ENCODE measurements at regions not wholly inside any gene's neighbourhood (a gene's known extent, or its start where the extent isn't known, plus 50 kb on each side); places are given as distances from the start of the nearest gene placed in this dataset.

DNA sequence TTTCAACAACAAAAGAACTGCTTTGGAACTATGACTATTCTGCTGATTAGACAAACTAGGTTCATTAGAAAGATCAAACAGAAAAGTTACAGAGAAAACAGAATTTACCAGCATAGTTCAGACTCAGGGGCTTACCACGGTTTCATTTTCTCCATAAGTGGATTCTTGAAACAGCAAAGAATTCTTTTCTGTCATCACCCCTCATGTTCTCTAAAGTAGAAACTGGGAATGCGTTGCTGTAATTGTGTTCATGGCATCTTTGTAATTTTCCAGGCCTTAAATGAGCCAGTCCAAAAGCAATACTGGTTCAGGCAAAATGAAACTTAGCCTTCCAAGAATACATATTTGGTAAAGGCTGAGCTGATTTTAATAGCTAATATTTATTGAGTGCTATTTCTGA lies 287.8 kb downstream of the CHL1 start:
- Mint-ChIP-seq H3K27ac (no peak overlapping the region), H3K4me1 (no peaks in the 10 kb centered on the region), H3K36me3 (ENCODE audit: low read depth) (no peaks in the 10 kb centered on the region), H3K4me3 (no peak overlapping the region), H3K27me3 (ENCODE audit: insufficient read depth) (peaks cover 7% of the 10 kb centered on the region), H3K9me3 (peaks cover under 1% of the 10 kb centered on the region)
- 50 to 55% methylated on average over 1 to 2 of the region's 2 CpGs for WGBS, 2 experiments (ENCODE audit: insufficient coverage in 1 of 2, insufficient read length in 1 of 2)
- TF ChIP-seq, protein P1, sequence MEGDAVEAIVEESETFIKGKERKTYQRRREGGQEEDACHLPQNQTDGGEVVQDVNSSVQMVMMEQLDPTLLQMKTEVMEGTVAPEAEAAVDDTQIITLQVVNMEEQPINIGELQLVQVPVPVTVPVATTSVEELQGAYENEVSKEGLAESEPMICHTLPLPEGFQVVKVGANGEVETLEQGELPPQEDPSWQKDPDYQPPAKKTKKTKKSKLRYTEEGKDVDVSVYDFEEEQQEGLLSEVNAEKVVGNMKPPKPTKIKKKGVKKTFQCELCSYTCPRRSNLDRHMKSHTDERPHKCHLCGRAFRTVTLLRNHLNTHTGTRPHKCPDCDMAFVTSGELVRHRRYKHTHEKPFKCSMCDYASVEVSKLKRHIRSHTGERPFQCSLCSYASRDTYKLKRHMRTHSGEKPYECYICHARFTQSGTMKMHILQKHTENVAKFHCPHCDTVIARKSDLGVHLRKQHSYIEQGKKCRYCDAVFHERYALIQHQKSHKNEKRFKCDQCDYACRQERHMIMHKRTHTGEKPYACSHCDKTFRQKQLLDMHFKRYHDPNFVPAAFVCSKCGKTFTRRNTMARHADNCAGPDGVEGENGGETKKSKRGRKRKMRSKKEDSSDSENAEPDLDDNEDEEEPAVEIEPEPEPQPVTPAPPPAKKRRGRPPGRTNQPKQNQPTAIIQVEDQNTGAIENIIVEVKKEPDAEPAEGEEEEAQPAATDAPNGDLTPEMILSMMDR (conservative IDR thresholded peaks at IDR 0.05) = no peak
- Histone ChIP-seq H3K36me3 (ENCODE audit: control insufficient read depth, insufficient read depth, low read length) (no peaks in the 10 kb centered on the region), H3K4me1 (ENCODE audit: control insufficient read depth, insufficient read depth, low read length) (no peaks in the 10 kb centered on the region), H3K9ac (ENCODE audit: extremely low read depth, low read length, poor library complexity, severe bottlenecking) (no peak overlapping the region), H3K9me3 (ENCODE audit: control insufficient read depth, low read length) (peaks cover 59% of the 10 kb centered on the region), H3K4me3 (ENCODE audit: low read length) (no peak overlapping the region), H3K27ac (ENCODE audit: low read depth, low read length) (no peak overlapping the region), H3K27me3 (ENCODE audit: control insufficient read depth, insufficient read depth, low read length, poor library complexity, severe bottlenecking) (no peaks in the 10 kb centered on the region)
- no peak for DNase-seq

DNA sequence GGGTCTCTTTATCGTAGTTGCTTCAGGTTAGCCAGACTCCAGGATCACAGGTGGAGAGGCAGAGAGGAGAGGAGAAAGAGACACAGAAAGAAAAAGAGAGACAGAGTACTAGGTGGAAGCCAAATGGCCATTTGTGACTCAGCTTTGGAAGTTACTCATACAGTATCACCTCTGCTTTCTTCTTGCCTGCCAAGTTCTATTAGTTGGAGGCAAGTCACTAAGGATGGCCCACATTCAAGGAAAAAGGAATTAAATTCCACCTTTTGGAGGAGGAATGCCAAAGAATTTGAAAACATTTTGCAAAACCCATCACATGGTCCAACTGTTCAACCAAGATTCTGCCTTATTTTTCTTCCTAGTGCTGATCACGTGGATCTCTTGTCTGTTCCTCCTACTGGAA lies 291.1 kb downstream of the CHL1 start:
- peaks cover 4% of the 10 kb centered on the region for H3K27me3 Mint-ChIP-seq (ENCODE audit: insufficient read depth)
- no peaks in the 10 kb centered on the region for H3K36me3 Mint-ChIP-seq (ENCODE audit: low read depth)
- Histone ChIP-seq H3K4me3 (ENCODE audit: low read length) (no peak overlapping the region), H3K4me1 (ENCODE audit: control insufficient read depth, insufficient read depth, low read length) (no peaks in the 10 kb centered on the region), H3K36me3 (ENCODE audit: control insufficient read depth, insufficient read depth, low read length) (no peaks in the 10 kb centered on the region), H3K27me3 (ENCODE audit: control insufficient read depth, insufficient read depth, low read length, poor library complexity, severe bottlenecking) (no peaks in the 10 kb centered on the region), H3K9me3 (ENCODE audit: control insufficient read depth, low read length) (peaks cover 65% of the 10 kb centered on the region), H3K9ac (ENCODE audit: extremely low read depth, low read length, poor library complexity, severe bottlenecking) (no peak overlapping the region), H3K27ac (ENCODE audit: low read depth, low read length) (no peak overlapping the region)
- no peak overlapping the region for H3K4me3 Mint-ChIP-seq
- H3K4me1 Mint-ChIP-seq = no peaks in the 10 kb centered on the region
- 64 to 100% methylated on average over 1 to 2 of the region's 2 CpGs for WGBS, 2 experiments (ENCODE audit: insufficient coverage in 1 of 2, insufficient read length in 1 of 2)
- no peak for DNase-seq
- no peaks in the 10 kb centered on the region for H3K9me3 Mint-ChIP-seq
- TF ChIP-seq, protein P1 (conservative IDR thresholded peaks at IDR 0.05) = no peak
- no peak overlapping the region for H3K27ac Mint-ChIP-seq

GRCh38 chr3:492586-493316 lies 296.2 kb downstream of the CHL1 start:
- no peaks in the 10 kb centered on the region for H3K27me3 ChIP-seq (ENCODE audit: control insufficient read depth, insufficient read depth, low read length, poor library complexity, severe bottlenecking)
- H3K4me3 ChIP-seq (ENCODE audit: low read length) = no peak overlapping the region
- H3K36me3 ChIP-seq (ENCODE audit: control insufficient read depth, insufficient read depth, low read length) = no peaks in the 10 kb centered on the region
- Mint-ChIP-seq H3K27ac (no peak overlapping the region), H3K4me3 (no peak overlapping the region), H3K27me3 (ENCODE audit: insufficient read depth) (peaks cover 4% of the 10 kb centered on the region), H3K36me3 (ENCODE audit: low read depth) (no peaks in the 10 kb centered on the region), H3K4me1 (peaks cover 7% of the 10 kb centered on the region), H3K9me3 (no peaks in the 10 kb centered on the region)
- no peaks in the 10 kb centered on the region for H3K4me1 ChIP-seq (ENCODE audit: control insufficient read depth, insufficient read depth, low read length)
- no peak overlapping the region for H3K9ac ChIP-seq (ENCODE audit: extremely low read depth, low read length, poor library complexity, severe bottlenecking)
- 60 to 75% methylated on average over 3 of the region's 3 CpGs for WGBS, 2 experiments (ENCODE audit: insufficient coverage in 1 of 2, insufficient read length in 1 of 2)
- no peak overlapping the region for H3K27ac ChIP-seq (ENCODE audit: low read depth, low read length)
- peaks cover 78% of the 10 kb centered on the region for H3K9me3 ChIP-seq (ENCODE audit: control insufficient read depth, low read length)
- no peak for DNase-seq
- TF ChIP-seq, protein P1 (conservative IDR thresholded peaks at IDR 0.05) = no peak
